HepG2 (cell line): ENCODE measurements at regions not wholly inside any gene's neighbourhood (a gene's known extent, or its start where the extent isn't known, plus 50 kb on each side); places are given as distances from the start of the nearest gene placed in this dataset.

Source experiments
- ATAC-seq: fragments of 200-7000 bp; cut with Tn5 transposase; 3 replicates; pipeline ENCODE4 v1.9.1; 2020; ENCODE audit warnings: mild to moderate bottlenecking, moderate library complexity
- BruUV-seq: library from RNA; stranded (reverse); fragments of 400-500 nt; replicated peaks from 2 replicates; lab custom pipeline; 2021; lab: Mats Ljungman, UMichigan
- CTCF ChIA-PET: fragments of 300-600 bp; formaldehyde crosslinking; extraction: SDS; loops from one replicate; lab custom pipeline; 2021; ENCODE audit warnings: low total read pairs, inconsistent platforms, low intra/inter-chr PET ratio; lab: Yijun Ruan, JAX
- POLR2A ChIA-PET: fragments of 350-600 bp; sonication (Branson Sonifier 250); formaldehyde crosslinking; loops from one replicate; lab custom pipeline; 2020; ENCODE audit warnings: antibody characterized with exemption, inconsistent platforms; lab: Yijun Ruan, JAX
- DNase-seq: peaks from one replicate; pipeline ENCODE4 v3.0.0-alpha.2; 2015; ENCODE audit warnings: low spot score
- FAIRE-seq: peaks from 3 replicates; lab custom pipeline; 2011; peaks lifted over from hg19 to GRCh38; lab: Jason Lieb, UNC
- H2AFZ ChIP-seq: one replicate; pipeline ENCODE4 v1.6.1; 2011; ENCODE audit warnings: low read length, inconsistent platforms
- H3K27ac ChIP-seq: fragments of 300-600 bp; 3 replicates; pipeline ENCODE4 v1.8.0; 2011; ENCODE audit warnings: mixed run types, mild to moderate bottlenecking, mixed read lengths, low read length, inconsistent platforms; ENCODE audit not compliant: insufficient read depth; ENCODE audit errors: extremely low read length
- H3K27me3 ChIP-seq, 2 experiments: fragments of 200-600 bp in 1 of 2; 2 replicates in 1 of 2; 3 replicates in 1 of 2; pipeline versions ENCODE4 v1.6.0 to v1.8.0; 2011; ENCODE audit warnings: low read length in 2 of 2, mild to moderate bottlenecking in 2 of 2, moderate library complexity in 2 of 2, inconsistent platforms in 1 of 2; ENCODE audit not compliant: insufficient read depth in 2 of 2, control insufficient read depth in 1 of 2
- H3K36me3 ChIP-seq, 2 experiments: fragments of 200-600 bp in 1 of 2; replicated peaks in 1 of 2; 2 replicates in 1 of 2; 3 replicates in 1 of 2; pipeline versions ENCODE4 v1.5.1 to v1.8.0; 2011; ENCODE audit warnings: low read length in 2 of 2, inconsistent platforms in 1 of 2; ENCODE audit not compliant: insufficient read depth in 2 of 2, control insufficient read depth in 1 of 2
- H3K4me1 ChIP-seq: 2 replicates; pipeline ENCODE4 v1.5.1; 2012; ENCODE audit warnings: low read length, inconsistent platforms; ENCODE audit not compliant: insufficient read depth
- H3K4me2 ChIP-seq: 2 replicates; pipeline ENCODE4 v1.6.0; 2011; ENCODE audit warnings: low read depth, low read length, inconsistent platforms
- H3K4me3 ChIP-seq, 3 experiments: fragments of 200-600 bp in 1 of 3; sonication (generic), shearing (Covaris generic) in 1 of 3; replicated peaks in 1 of 3; 2 replicates each; pipeline ENCODE4 v1.5.1; 2011 to 2016; ENCODE audit warnings: low read length in 3 of 3, inconsistent platforms in 2 of 3, low read depth in 2 of 3, mild to moderate bottlenecking in 2 of 3, control low read depth in 1 of 3, mixed read lengths in 1 of 3; ENCODE audit not compliant: insufficient read depth in 1 of 3
- H3K79me2 ChIP-seq: one replicate; pipeline ENCODE4 v1.6.1; 2011; ENCODE audit warnings: low read length, inconsistent platforms; ENCODE audit not compliant: insufficient read depth
- H3K9ac ChIP-seq: 2 replicates; pipeline ENCODE4 v1.6.0; 2011; ENCODE audit warnings: mild to moderate bottlenecking, low read depth, low read length, inconsistent platforms; ENCODE audit not compliant: insufficient read depth
- H3K9me3 ChIP-seq: 2 replicates; pipeline ENCODE4 v1.5.1; 2012; ENCODE audit warnings: mild to moderate bottlenecking, low read length
- H4K20me1 ChIP-seq: 2 replicates; pipeline ENCODE4 v1.6.0; 2011; ENCODE audit warnings: inconsistent platforms, mild to moderate bottlenecking, low read length, moderate library complexity; ENCODE audit not compliant: insufficient read depth
- CBX2 ChIP-seq, 2 experiments: fragments of 200-600 bp in 1 of 2; sonication (generic); formaldehyde crosslinking in 1 of 2; IDR thresholded peaks; 2 replicates each; pipeline versions ENCODE4 v1.7.0 to v1.8.1; 2018 to 2022; ENCODE audit warnings: low read depth in 2 of 2, low read length in 1 of 2, mild to moderate bottlenecking in 1 of 2, missing genetic modification reagents in 1 of 2
- DDIT3 ChIP-seq: sonication (generic); formaldehyde crosslinking; IDR thresholded peaks from 2 replicates; pipeline ENCODE4 v1.4.0; 2020; ENCODE audit warnings: mild to moderate bottlenecking, missing genetic modification reagents
- GATAD2A ChIP-seq: IDR thresholded peaks from 2 replicates; pipeline ENCODE4 v1.6.1; 2016
- JUN ChIP-seq: sonication (generic); formaldehyde crosslinking; IDR thresholded peaks from 2 replicates; pipeline ENCODE4 v1.4.0; 2020; ENCODE audit warnings: mild to moderate bottlenecking, missing genetic modification reagents
- KDM3A ChIP-seq: IDR thresholded peaks from 2 replicates; pipeline ENCODE4 v1.6.1; 2018; ENCODE audit warnings: low read depth, missing compliant biosample characterization
- PAXIP1 ChIP-seq: sonication (generic); formaldehyde crosslinking; conservative IDR thresholded peaks from 2 replicates; pipeline ENCODE4 v1.4.0; 2020; ENCODE audit warnings: mild to moderate bottlenecking, missing genetic modification reagents, moderate library complexity
- REPIN1 ChIP-seq: sonication (generic); formaldehyde crosslinking; IDR thresholded peaks from 2 replicates; pipeline ENCODE4 v1.8.0; 2022; ENCODE audit warnings: missing genetic modification reagents, low read depth, mild to moderate bottlenecking, borderline replicate concordance
- ZNF281 ChIP-seq: sonication (generic); formaldehyde crosslinking; IDR thresholded peaks from 2 replicates; pipeline ENCODE4 v1.4.0; 2020; ENCODE audit warnings: missing genetic modification reagents, borderline replicate concordance
- ZNF530 ChIP-seq: sonication (generic); formaldehyde crosslinking; IDR thresholded peaks from 2 replicates; pipeline ENCODE4 v1.5.0; 2020; ENCODE audit warnings: low read depth, mild to moderate bottlenecking, missing genetic modification reagents
- ZNF589 ChIP-seq: sonication (generic); formaldehyde crosslinking; conservative IDR thresholded peaks from 2 replicates; pipeline ENCODE4 v1.8.0; 2022; ENCODE audit warnings: mild to moderate bottlenecking, moderate library complexity, missing genetic modification reagents
- ZNF615 ChIP-seq: sonication (generic); formaldehyde crosslinking; IDR thresholded peaks from 2 replicates; pipeline ENCODE4 v1.5.0; 2020; ENCODE audit warnings: mild to moderate bottlenecking, missing genetic modification reagents, borderline replicate concordance
- ZNF704 ChIP-seq: sonication (generic); formaldehyde crosslinking; IDR thresholded peaks from 2 replicates; pipeline ENCODE4 v1.8.1; 2023; ENCODE audit warnings: mild to moderate bottlenecking, inconsistent platforms, moderate library complexity, missing genetic modification reagents, borderline replicate concordance
- ZNF713 ChIP-seq: sonication (generic); formaldehyde crosslinking; IDR thresholded peaks from 2 replicates; pipeline ENCODE4 v1.4.0; 2020; ENCODE audit warnings: mild to moderate bottlenecking, missing genetic modification reagents
- in situ Hi-C: cut with HindIII; loops from 2 replicates; pipeline ENCODE4 v1.10.0; 2017; ENCODE audit warnings: low pct_unique_long_range_greater_than_20kb; ENCODE audit not compliant: extremely low pct_ligation_motif_present
- intact Hi-C: fragments of 100-400 bp; cut with micrococcal nuclease; formaldehyde crosslinking; loops from one replicate; pipeline ENCODE4 v1.10.0; 2022; ENCODE audit not compliant: unreplicated experiment

- TF ChIP-seq ZNF704 (no peak), GATAD2A (no peak), ZNF713 (CRISPR knock-in tag) (no peak), CBX2 (IDR thresholded peaks at IDR 0.05; ENCODE audit: low read depth, low read length) (no peak), CBX2 (CRISPR knock-in tag; IDR thresholded peaks at IDR 0.05; ENCODE audit: low read depth) (no peak)
Measured at GRCh38 chr3:163273694-163274093, 1777.1 kb downstream of the OTOL1 start (continued).

DNA sequence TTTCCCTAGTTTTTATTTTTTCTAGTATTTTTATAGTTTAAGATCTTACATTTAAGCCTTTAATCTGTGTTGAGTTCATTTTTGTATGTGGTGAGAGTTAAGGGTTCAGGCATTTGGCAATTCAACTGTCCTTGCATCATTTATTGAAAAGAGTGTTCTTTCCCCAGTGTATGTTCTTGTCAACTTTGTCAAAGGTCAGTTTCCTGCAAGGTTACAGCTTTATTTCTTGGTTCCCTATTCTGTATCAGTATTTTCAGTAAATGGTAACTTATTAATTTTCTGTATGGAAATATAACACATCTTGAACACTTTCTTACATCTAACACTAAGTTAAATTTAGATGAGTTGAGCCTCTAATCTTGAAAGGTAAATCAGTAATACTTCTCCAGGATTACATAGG is 1770.1 kb downstream of the OTOL1 start:
- ChIA-PET CTCF (no interaction called here), POLR2A (no interaction called here)
- BruUV-seq: no TSS peak
- Histone ChIP-seq H3K27ac (no peak overlapping the region), H3K4me2 (no peak overlapping the region), H3K27me3 (no peaks in the 10 kb centered on the region), H3K36me3 (no peaks in the 10 kb centered on the region), H3K9me3 (no peaks in the 10 kb centered on the region), H4K20me1 (no peaks in the 10 kb centered on the region), H3K79me2 (no peaks in the 10 kb centered on the region), H3K4me1 (no peaks in the 10 kb centered on the region), H2AFZ (no peak overlapping the region), H3K4me3 (no peak overlapping the region)
- in situ Hi-C loops (no loop called here), intact Hi-C loops (no loop called here)
- DNase-seq (no peak), ATAC-seq (no peak), FAIRE-seq (no peak)
- TF ChIP-seq PAXIP1 (CRISPR knock-in tag) (no peak), REPIN1 (CRISPR knock-in tag) (no peak), ZNF615 (CRISPR knock-in tag) (no peak), ZNF530 (CRISPR knock-in tag) (no peak), DDIT3 (no peak), ZNF281 (CRISPR knock-in tag) (no peak), ZNF589 (CRISPR knock-in tag) (no peak), KDM3A (CRISPR knock-in tag) (no peak), JUN (CRISPR knock-in tag) (no peak)
- TF ChIP-seq, all 625 proteins: peak for 0
- H3K9ac ChIP-seq: no peak overlapping the region
